ENCODE measurements at regions not wholly inside any gene's neighbourhood (a gene's known extent, or its start where the extent isn't known, plus 50 kb on each side); places are given as distances from the start of the nearest gene placed in this dataset.

DNA sequence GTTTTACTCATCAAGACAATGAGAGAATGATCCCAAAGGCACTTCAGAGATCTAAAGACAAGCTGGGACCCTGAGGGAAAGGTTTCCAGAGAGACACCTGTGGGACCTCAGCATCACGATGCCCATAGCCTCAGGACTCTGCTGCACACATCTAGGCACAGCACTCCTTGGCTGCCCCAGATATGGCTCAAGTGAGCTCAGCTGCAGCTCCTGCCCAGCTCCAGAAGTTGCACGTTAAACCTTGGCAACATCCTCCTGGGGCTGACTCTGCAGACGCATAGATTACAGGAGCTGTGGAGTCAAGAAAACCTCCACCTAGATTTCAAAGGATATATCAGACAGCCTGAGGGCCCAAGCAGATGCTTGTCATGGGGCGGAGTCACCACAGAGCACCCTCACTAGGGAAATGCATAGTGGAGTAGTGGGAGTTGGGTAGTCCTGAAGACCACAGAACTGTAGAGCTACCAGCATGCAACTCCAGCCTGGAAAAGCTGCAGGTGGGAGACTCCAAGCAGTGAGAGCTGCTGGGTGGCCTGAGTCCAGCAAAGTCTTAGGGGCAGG lies 582.0 kb downstream of the CDH11 start:
- TF ChIP-seq EP300 (conservative IDR thresholded peaks at IDR 0.05; ENCODE audit: poor library complexity, severe bottlenecking) (no peak), MXI1 (conservative IDR thresholded peaks at IDR 0.05; ENCODE audit: poor library complexity, severe bottlenecking) (no peak)
- TF ChIP-seq, protein P1, sequence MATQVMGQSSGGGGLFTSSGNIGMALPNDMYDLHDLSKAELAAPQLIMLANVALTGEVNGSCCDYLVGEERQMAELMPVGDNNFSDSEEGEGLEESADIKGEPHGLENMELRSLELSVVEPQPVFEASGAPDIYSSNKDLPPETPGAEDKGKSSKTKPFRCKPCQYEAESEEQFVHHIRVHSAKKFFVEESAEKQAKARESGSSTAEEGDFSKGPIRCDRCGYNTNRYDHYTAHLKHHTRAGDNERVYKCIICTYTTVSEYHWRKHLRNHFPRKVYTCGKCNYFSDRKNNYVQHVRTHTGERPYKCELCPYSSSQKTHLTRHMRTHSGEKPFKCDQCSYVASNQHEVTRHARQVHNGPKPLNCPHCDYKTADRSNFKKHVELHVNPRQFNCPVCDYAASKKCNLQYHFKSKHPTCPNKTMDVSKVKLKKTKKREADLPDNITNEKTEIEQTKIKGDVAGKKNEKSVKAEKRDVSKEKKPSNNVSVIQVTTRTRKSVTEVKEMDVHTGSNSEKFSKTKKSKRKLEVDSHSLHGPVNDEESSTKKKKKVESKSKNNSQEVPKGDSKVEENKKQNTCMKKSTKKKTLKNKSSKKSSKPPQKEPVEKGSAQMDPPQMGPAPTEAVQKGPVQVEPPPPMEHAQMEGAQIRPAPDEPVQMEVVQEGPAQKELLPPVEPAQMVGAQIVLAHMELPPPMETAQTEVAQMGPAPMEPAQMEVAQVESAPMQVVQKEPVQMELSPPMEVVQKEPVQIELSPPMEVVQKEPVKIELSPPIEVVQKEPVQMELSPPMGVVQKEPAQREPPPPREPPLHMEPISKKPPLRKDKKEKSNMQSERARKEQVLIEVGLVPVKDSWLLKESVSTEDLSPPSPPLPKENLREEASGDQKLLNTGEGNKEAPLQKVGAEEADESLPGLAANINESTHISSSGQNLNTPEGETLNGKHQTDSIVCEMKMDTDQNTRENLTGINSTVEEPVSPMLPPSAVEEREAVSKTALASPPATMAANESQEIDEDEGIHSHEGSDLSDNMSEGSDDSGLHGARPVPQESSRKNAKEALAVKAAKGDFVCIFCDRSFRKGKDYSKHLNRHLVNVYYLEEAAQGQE (IDR thresholded peaks at IDR 0.05; ENCODE audit: borderline replicate concordance) = no peak
- TF ChIP-seq, protein P2, sequence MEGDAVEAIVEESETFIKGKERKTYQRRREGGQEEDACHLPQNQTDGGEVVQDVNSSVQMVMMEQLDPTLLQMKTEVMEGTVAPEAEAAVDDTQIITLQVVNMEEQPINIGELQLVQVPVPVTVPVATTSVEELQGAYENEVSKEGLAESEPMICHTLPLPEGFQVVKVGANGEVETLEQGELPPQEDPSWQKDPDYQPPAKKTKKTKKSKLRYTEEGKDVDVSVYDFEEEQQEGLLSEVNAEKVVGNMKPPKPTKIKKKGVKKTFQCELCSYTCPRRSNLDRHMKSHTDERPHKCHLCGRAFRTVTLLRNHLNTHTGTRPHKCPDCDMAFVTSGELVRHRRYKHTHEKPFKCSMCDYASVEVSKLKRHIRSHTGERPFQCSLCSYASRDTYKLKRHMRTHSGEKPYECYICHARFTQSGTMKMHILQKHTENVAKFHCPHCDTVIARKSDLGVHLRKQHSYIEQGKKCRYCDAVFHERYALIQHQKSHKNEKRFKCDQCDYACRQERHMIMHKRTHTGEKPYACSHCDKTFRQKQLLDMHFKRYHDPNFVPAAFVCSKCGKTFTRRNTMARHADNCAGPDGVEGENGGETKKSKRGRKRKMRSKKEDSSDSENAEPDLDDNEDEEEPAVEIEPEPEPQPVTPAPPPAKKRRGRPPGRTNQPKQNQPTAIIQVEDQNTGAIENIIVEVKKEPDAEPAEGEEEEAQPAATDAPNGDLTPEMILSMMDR (IDR thresholded peaks at IDR 0.05; ENCODE audit: poor library complexity, severe bottlenecking) = no peak
